ENCODE measurements at regions not wholly inside any gene's neighbourhood (a gene's known extent, or its start where the extent isn't known, plus 50 kb on each side); places are given as distances from the start of the nearest gene placed in this dataset.

GRCh38 chr9:115362101-115362500 lies 244.1 kb upstream of the TNC start:
- TF ChIP-seq SP1 (IDR thresholded peaks at IDR 0.05) (no peak), HDGF (IDR thresholded peaks at IDR 0.05; ENCODE audit: borderline replicate concordance) (no peak), ELF4 (IDR thresholded peaks at IDR 0.05) (no peak), BHLHE40 (IDR thresholded peaks at IDR 0.05; ENCODE audit: borderline replicate concordance) (no peak), NFRKB (IDR thresholded peaks at IDR 0.05) (no peak)

Measured in HEK293T (cell line).